ENCODE measurements at regions not wholly inside any gene's neighbourhood (a gene's known extent, or its start where the extent isn't known, plus 50 kb on each side); places are given as distances from the start of the nearest gene placed in this dataset.

DNA sequence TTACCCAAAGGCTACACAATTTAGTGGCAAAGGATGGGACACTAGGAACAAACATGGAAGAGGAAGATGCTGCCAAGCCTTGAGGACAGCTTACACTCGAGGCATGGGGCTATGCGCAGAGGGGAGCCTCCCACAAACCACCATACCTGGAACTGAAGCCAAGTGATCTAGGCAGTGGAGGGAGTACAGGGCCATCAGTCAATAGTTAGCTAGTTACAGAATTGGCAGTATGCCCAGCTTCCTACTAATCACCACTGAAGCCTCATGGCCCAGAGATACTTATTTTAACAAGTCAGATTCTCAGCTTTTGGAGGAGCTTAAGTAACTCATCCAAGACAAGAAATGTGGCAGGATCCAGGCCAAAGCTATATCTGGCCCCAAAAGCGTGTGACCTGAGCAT, 226.6 kb upstream of the MOCS1 start:
- Histone ChIP-seq H3K9me3 (ENCODE audit: low read length) (no peaks in the 10 kb centered on the region), H2AFZ (ENCODE audit: low read depth, low read length) (no peak overlapping the region), H3K4me2 (ENCODE audit: low read length) (no peak overlapping the region), H3F3A (ENCODE audit: insufficient read depth, low read length, poor library complexity, severe bottlenecking) (no peaks in the 10 kb centered on the region), H3K27me3 (ENCODE audit: insufficient read depth, low read depth, low read length) (no peaks in the 10 kb centered on the region), H4K20me1 (ENCODE audit: insufficient read depth) (no peaks in the 10 kb centered on the region), H3K9me2 (ENCODE audit: insufficient read depth, low read length) (no peaks in the 10 kb centered on the region), H3K9ac (ENCODE audit: low read length) (no peak overlapping the region), H3K36me3 (ENCODE audit: insufficient read depth, low read length) (no peaks in the 10 kb centered on the region), H3K27ac (ENCODE audit: low read length) (no peak overlapping the region), H3K79me2 (replicated peaks; ENCODE audit: insufficient read depth, low read length) (no peaks in the 10 kb centered on the region), H3K4me3 (ENCODE audit: low read length) (no peak overlapping the region)
- TF ChIP-seq EP300 (conservative IDR thresholded peaks at IDR 0.05; ENCODE audit: poor library complexity, severe bottlenecking) = no peak
- TF ChIP-seq, protein P1, sequence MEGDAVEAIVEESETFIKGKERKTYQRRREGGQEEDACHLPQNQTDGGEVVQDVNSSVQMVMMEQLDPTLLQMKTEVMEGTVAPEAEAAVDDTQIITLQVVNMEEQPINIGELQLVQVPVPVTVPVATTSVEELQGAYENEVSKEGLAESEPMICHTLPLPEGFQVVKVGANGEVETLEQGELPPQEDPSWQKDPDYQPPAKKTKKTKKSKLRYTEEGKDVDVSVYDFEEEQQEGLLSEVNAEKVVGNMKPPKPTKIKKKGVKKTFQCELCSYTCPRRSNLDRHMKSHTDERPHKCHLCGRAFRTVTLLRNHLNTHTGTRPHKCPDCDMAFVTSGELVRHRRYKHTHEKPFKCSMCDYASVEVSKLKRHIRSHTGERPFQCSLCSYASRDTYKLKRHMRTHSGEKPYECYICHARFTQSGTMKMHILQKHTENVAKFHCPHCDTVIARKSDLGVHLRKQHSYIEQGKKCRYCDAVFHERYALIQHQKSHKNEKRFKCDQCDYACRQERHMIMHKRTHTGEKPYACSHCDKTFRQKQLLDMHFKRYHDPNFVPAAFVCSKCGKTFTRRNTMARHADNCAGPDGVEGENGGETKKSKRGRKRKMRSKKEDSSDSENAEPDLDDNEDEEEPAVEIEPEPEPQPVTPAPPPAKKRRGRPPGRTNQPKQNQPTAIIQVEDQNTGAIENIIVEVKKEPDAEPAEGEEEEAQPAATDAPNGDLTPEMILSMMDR (IDR thresholded peaks at IDR 0.05; ENCODE audit: poor library complexity, severe bottlenecking) = no peak
- TF ChIP-seq SMC3 (conservative IDR thresholded peaks at IDR 0.05; ENCODE audit: poor library complexity) = no peak
- TF ChIP-seq TAF1 (IDR thresholded peaks at IDR 0.05; ENCODE audit: low read depth) = no peak
- no peak for TF ChIP-seq MXI1 (conservative IDR thresholded peaks at IDR 0.05; ENCODE audit: poor library complexity, severe bottlenecking)
- TF ChIP-seq POLR2AphosphoS5 (IDR thresholded peaks at IDR 0.05) = no peak
- TF ChIP-seq, protein P2, sequence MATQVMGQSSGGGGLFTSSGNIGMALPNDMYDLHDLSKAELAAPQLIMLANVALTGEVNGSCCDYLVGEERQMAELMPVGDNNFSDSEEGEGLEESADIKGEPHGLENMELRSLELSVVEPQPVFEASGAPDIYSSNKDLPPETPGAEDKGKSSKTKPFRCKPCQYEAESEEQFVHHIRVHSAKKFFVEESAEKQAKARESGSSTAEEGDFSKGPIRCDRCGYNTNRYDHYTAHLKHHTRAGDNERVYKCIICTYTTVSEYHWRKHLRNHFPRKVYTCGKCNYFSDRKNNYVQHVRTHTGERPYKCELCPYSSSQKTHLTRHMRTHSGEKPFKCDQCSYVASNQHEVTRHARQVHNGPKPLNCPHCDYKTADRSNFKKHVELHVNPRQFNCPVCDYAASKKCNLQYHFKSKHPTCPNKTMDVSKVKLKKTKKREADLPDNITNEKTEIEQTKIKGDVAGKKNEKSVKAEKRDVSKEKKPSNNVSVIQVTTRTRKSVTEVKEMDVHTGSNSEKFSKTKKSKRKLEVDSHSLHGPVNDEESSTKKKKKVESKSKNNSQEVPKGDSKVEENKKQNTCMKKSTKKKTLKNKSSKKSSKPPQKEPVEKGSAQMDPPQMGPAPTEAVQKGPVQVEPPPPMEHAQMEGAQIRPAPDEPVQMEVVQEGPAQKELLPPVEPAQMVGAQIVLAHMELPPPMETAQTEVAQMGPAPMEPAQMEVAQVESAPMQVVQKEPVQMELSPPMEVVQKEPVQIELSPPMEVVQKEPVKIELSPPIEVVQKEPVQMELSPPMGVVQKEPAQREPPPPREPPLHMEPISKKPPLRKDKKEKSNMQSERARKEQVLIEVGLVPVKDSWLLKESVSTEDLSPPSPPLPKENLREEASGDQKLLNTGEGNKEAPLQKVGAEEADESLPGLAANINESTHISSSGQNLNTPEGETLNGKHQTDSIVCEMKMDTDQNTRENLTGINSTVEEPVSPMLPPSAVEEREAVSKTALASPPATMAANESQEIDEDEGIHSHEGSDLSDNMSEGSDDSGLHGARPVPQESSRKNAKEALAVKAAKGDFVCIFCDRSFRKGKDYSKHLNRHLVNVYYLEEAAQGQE (IDR thresholded peaks at IDR 0.05; ENCODE audit: borderline replicate concordance) = no peak
- TF ChIP-seq EZH2 (IDR thresholded peaks at IDR 0.05; ENCODE audit: borderline replicate concordance, insufficient read depth, low read length, poor library complexity, severe bottlenecking) = no peak
- TF ChIP-seq RAD21 (conservative IDR thresholded peaks at IDR 0.05) = no peak

DNA sequence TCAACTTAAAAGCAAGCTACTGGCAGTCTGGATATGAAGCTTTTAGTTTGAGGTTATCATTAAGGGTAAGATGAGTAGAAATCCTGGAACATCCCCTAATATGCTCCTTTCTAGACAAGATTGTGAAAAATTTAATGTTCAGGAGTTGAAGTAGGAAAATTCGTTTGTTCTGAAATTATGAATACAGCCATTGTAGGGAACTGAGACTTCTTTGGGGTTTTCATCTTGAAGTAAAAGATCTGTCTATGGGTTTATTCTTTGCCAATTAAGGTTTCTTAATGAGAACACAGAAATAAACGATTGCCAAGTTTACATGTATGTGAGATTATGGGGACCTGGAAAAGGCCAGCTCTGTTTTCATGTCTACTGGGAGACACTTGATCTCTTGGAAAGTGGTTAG, 225.6 kb upstream of the MOCS1 start:
- TF ChIP-seq TAF1 (IDR thresholded peaks at IDR 0.05; ENCODE audit: low read depth) = no peak
- TF ChIP-seq SMC3 (conservative IDR thresholded peaks at IDR 0.05; ENCODE audit: poor library complexity) = no peak
- TF ChIP-seq MXI1 (conservative IDR thresholded peaks at IDR 0.05; ENCODE audit: poor library complexity, severe bottlenecking) = no peak
- no peak for TF ChIP-seq RAD21 (conservative IDR thresholded peaks at IDR 0.05)
- TF ChIP-seq POLR2AphosphoS5 (IDR thresholded peaks at IDR 0.05) = no peak
- TF ChIP-seq, protein P2 (IDR thresholded peaks at IDR 0.05; ENCODE audit: borderline replicate concordance) = no peak
- TF ChIP-seq EZH2 (IDR thresholded peaks at IDR 0.05; ENCODE audit: borderline replicate concordance, insufficient read depth, low read length, poor library complexity, severe bottlenecking) = no peak
- TF ChIP-seq, protein P1 (IDR thresholded peaks at IDR 0.05; ENCODE audit: poor library complexity, severe bottlenecking) = no peak
- no peak for TF ChIP-seq EP300 (conservative IDR thresholded peaks at IDR 0.05; ENCODE audit: poor library complexity, severe bottlenecking)
- Histone ChIP-seq H3K79me2 (replicated peaks; ENCODE audit: insufficient read depth, low read length) (no peaks in the 10 kb centered on the region), H3K9me3 (ENCODE audit: low read length) (no peaks in the 10 kb centered on the region)

More for the DNA sequence above, 225.6 kb upstream of the MOCS1 start:
- Histone ChIP-seq H3K4me3 (ENCODE audit: low read length) (no peak overlapping the region), H3K36me3 (ENCODE audit: insufficient read depth, low read length) (no peaks in the 10 kb centered on the region), H3K9ac (ENCODE audit: low read length) (no peak overlapping the region), H3K4me2 (ENCODE audit: low read length) (no peak overlapping the region), H3K27me3 (ENCODE audit: insufficient read depth, low read depth, low read length) (no peaks in the 10 kb centered on the region), H2AFZ (ENCODE audit: low read depth, low read length) (no peak overlapping the region), H3F3A (ENCODE audit: insufficient read depth, low read length, poor library complexity, severe bottlenecking) (no peaks in the 10 kb centered on the region), H3K27ac (ENCODE audit: low read length) (no peak overlapping the region), H4K20me1 (ENCODE audit: insufficient read depth) (no peaks in the 10 kb centered on the region), H3K9me2 (ENCODE audit: insufficient read depth, low read length) (no peaks in the 10 kb centered on the region)

Measured in neural cell (in vitro differentiated cells).